Upper lobe of right lung (tissue), 1 donor: ENCODE measurements at regions not wholly inside any gene's neighbourhood (a gene's known extent, or its start where the extent isn't known, plus 50 kb on each side); places are given as distances from the start of the nearest gene placed in this dataset.

Experiments used
- ATAC-seq: fragments of 200-7000 bp; cut with Tn5 transposase; one replicate; pipeline ENCODE4 v1.9.1; 2020; ENCODE audit warnings: mild to moderate bottlenecking, moderate library complexity
- DNase-seq: peaks from one replicate; pipeline ENCODE4 v3.0.0-alpha.2; 2020
- H3K27ac ChIP-seq: fragments of 200-600 bp; one replicate; pipeline ENCODE4 v1.8.0; 2022
- H3K27me3 ChIP-seq: fragments of 200-600 bp; one replicate; pipeline ENCODE4 v1.8.0; 2022; ENCODE audit warnings: mild to moderate bottlenecking
- H3K36me3 ChIP-seq: fragments of 200-600 bp; one replicate; pipeline ENCODE4 v1.8.0; 2022
- H3K4me1 ChIP-seq: fragments of 200-600 bp; one replicate; pipeline ENCODE4 v1.8.0; 2022
- H3K4me3 ChIP-seq: fragments of 200-600 bp; one replicate; pipeline ENCODE4 v1.8.0; 2022; ENCODE audit warnings: mild to moderate bottlenecking
- H3K9me3 ChIP-seq: fragments of 200-600 bp; one replicate; pipeline ENCODE4 v1.8.0; 2022
- CTCF ChIP-seq: fragments of 200-600 bp; IDR thresholded peaks from one replicate; pipeline ENCODE4 v1.8.0; 2022; ENCODE audit warnings: antibody characterized with exemption
- intact Hi-C: fragments of 100-400 bp; cut with DNase I; formaldehyde crosslinking; loops from one replicate; pipeline ENCODE4 v1.11.0; 2022
- donor health status: DM: no; HTN: yes; CAD: no; lungs with severe emphysema.

- H3K9me3 ChIP-seq: no peaks in the 10 kb centered on the region
- peaks cover 36% of the 10 kb centered on the region for H3K4me1 ChIP-seq
- no peak overlapping the region for H3K27ac ChIP-seq
- peak; percentile 67 for TF ChIP-seq CTCF
- no peaks in the 10 kb centered on the region for H3K27me3 ChIP-seq
- H3K4me3 ChIP-seq: no peak overlapping the region
- no peaks in the 10 kb centered on the region for H3K36me3 ChIP-seq
- intact Hi-C loops: no loop called here
- ATAC-seq (peak; percentile 94), DNase-seq (peak; percentile 68)
These were observed 580.4 kb upstream of the TBL1XR1 start for GRCh38 chr3:177777699-177778098.

- H3K36me3 ChIP-seq: no peaks in the 10 kb centered on the region
- intact Hi-C loops: no loop called here
- peaks cover 36% of the 10 kb centered on the region for H3K4me1 ChIP-seq
- TF ChIP-seq CTCF: no peak
- no peaks in the 10 kb centered on the region for H3K9me3 ChIP-seq
- H3K4me3 ChIP-seq: no peak overlapping the region
- ATAC-seq (no peak), DNase-seq (no peak)
- peak overlapping the region; percentile 1 for H3K27ac ChIP-seq
- H3K27me3 ChIP-seq: no peaks in the 10 kb centered on the region
These were observed 581.4 kb upstream of the TBL1XR1 start for GRCh38 chr3:177778633-177779032.

- Histone ChIP-seq H3K27me3 (no peaks in the 10 kb centered on the region), H3K4me1 (peaks cover 32% of the 10 kb centered on the region), H3K27ac (peak overlapping the region; percentile 45), H3K36me3 (no peaks in the 10 kb centered on the region), H3K9me3 (no peaks in the 10 kb centered on the region), H3K4me3 (no peak overlapping the region)
- intact Hi-C loops: no loop called here
- ATAC-seq: peak; percentile 75
- TF ChIP-seq CTCF: no peak
- no peak for DNase-seq
These were observed 584.4 kb upstream of the TBL1XR1 start for GRCh38 chr3:177781686-177782161.

GRCh38 chr3:177783338-177783737, 586.1 kb upstream of the TBL1XR1 start:
- peaks cover 26% of the 10 kb centered on the region for H3K4me1 ChIP-seq
- no peak for TF ChIP-seq CTCF
- H3K27me3 ChIP-seq: no peaks in the 10 kb centered on the region
- intact Hi-C loops: no loop called here
- H3K4me3 ChIP-seq: no peak overlapping the region
- no peak overlapping the region for H3K27ac ChIP-seq
- DNase-seq (no peak), ATAC-seq (no peak)
- H3K9me3 ChIP-seq: no peaks in the 10 kb centered on the region
- no peaks in the 10 kb centered on the region for H3K36me3 ChIP-seq

- ATAC-seq (no peak), DNase-seq (no peak)
These were observed 586.5 kb upstream of the TBL1XR1 start for GRCh38 chr3:177783767-177784166.

More at GRCh38 chr3:177783767-177784166, 586.5 kb upstream of the TBL1XR1 start:
- H3K27ac ChIP-seq: no peak overlapping the region
- H3K9me3 ChIP-seq: no peaks in the 10 kb centered on the region
- H3K4me1 ChIP-seq: peaks cover 22% of the 10 kb centered on the region
- no peaks in the 10 kb centered on the region for H3K36me3 ChIP-seq
- H3K4me3 ChIP-seq: no peak overlapping the region
- no peak for TF ChIP-seq CTCF
- no peaks in the 10 kb centered on the region for H3K27me3 ChIP-seq
- intact Hi-C loops: no loop called here
